ENCODE measurements at regions not wholly inside any gene's neighbourhood (a gene's known extent, or its start where the extent isn't known, plus 50 kb on each side); places are given as distances from the start of the nearest gene placed in this dataset.

GRCh38 chr21:29443411-29444010 is 144.8 kb downstream of the BACH1 start:
- DNase-seq, result no peak

GRCh38 chr21:29448766-29449165 is 150.0 kb downstream of the BACH1 start:
- DNase-seq, result no peak

GRCh38 chr21:29449306-29449950 is 150.7 kb downstream of the BACH1 start:
- DNase-seq, result no peak

GRCh38 chr21:29450058-29450457 is 151.3 kb downstream of the BACH1 start:
- DNase-seq, result no peak

GRCh38 chr21:29453511-29453910 is 154.8 kb downstream of the BACH1 start:
- DNase-seq, result no peak

- DNase-seq, result no peak
These were observed 155.5 kb downstream of the BACH1 start for GRCh38 chr21:29454179-29454578.

GRCh38 chr21:29462479-29462878 is 163.8 kb downstream of the BACH1 start:
- DNase-seq, result no peak

- no peak for DNase-seq
These were observed 166.8 kb downstream of the BACH1 start for GRCh38 chr21:29465546-29465945.

GRCh38 chr21:29466532-29466931 is 167.8 kb downstream of the BACH1 start:
- DNase-seq, result no peak

- no peak for DNase-seq
These were observed 171.7 kb downstream of the BACH1 start for GRCh38 chr21:29470397-29470796.

GRCh38 chr21:29473808-29474207 is 175.1 kb downstream of the BACH1 start:
- DNase-seq, result no peak

- no peak for DNase-seq
These were observed 176.6 kb downstream of the BACH1 start for GRCh38 chr21:29475329-29475728.

GRCh38 chr21:29477347-29477746 is 178.6 kb downstream of the BACH1 start:
- no peak for DNase-seq

- DNase-seq, result no peak
These were observed 179.2 kb downstream of the BACH1 start for GRCh38 chr21:29477941-29478340.

GRCh38 chr21:29481081-29481480 is 182.4 kb downstream of the BACH1 start:
- no peak for DNase-seq

- DNase-seq, result no peak
These were observed 182.9 kb downstream of the BACH1 start for GRCh38 chr21:29481641-29482040.

GRCh38 chr21:29486306-29486807 is 187.6 kb downstream of the BACH1 start:
- no peak for DNase-seq

Measured in femur (tissue), 1 donor.